ENCODE measurements at regions not wholly inside any gene's neighbourhood (a gene's known extent, or its start where the extent isn't known, plus 50 kb on each side); places are given as distances from the start of the nearest gene placed in this dataset.

DNA sequence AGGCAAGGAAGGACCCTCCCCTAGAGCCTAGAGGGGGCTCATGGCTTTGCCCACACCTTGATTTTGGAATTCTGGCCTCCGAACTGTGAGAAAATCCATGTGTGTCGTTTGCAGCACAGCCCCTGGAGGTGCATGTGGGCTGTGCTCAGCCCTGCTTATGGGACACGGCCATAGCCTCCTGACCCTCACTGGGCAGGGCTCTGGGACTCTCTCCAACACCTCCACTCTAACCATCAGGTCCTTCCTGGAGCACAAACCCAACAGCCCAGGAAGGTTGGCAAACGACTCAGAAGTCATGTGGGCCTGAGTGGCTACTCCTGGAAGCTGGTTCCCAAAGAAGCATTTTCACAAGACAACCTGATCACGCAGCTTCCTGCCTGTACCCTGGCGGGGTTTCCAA is 144.1 kb downstream of the CTTN start:
- Mint-ChIP-seq H3K27me3 (no peaks in the 10 kb centered on the region), H3K36me3 (ENCODE audit: insufficient read depth) (no peaks in the 10 kb centered on the region), H3K9me3 (ENCODE audit: low read depth) (no peaks in the 10 kb centered on the region), H3K4me3 (ENCODE audit: low read depth) (no peak overlapping the region), H3K4me1 (ENCODE audit: low read depth) (no peaks in the 10 kb centered on the region), H3K27ac (no peak overlapping the region)
- DNase-seq (ENCODE audit: low spot score, unreplicated experiment): no peak
- no peak for TF ChIP-seq CTCF (IDR thresholded peaks at IDR 0.05; ENCODE audit: unreplicated experiment)

GRCh38 chr11:70542811-70543210 is 144.5 kb downstream of the CTTN start:
- H3K9me3 Mint-ChIP-seq (ENCODE audit: low read depth): no peaks in the 10 kb centered on the region
- DNase-seq (ENCODE audit: low spot score, unreplicated experiment): no peak
- H3K36me3 Mint-ChIP-seq (ENCODE audit: insufficient read depth): no peaks in the 10 kb centered on the region
- H3K27ac Mint-ChIP-seq: no peak overlapping the region
- H3K4me3 Mint-ChIP-seq (ENCODE audit: low read depth): no peak overlapping the region
- no peaks in the 10 kb centered on the region for H3K4me1 Mint-ChIP-seq (ENCODE audit: low read depth)
- no peak for TF ChIP-seq CTCF (IDR thresholded peaks at IDR 0.05; ENCODE audit: unreplicated experiment)
- H3K27me3 Mint-ChIP-seq: no peaks in the 10 kb centered on the region

- no peak overlapping the region for H3K27ac Mint-ChIP-seq
- H3K4me1 Mint-ChIP-seq (ENCODE audit: low read depth): peaks cover 2% of the 10 kb centered on the region
- no peaks in the 10 kb centered on the region for H3K9me3 Mint-ChIP-seq (ENCODE audit: low read depth)
- no peak for TF ChIP-seq CTCF (IDR thresholded peaks at IDR 0.05; ENCODE audit: unreplicated experiment)
- H3K4me3 Mint-ChIP-seq (ENCODE audit: low read depth): no peak overlapping the region
- no peaks in the 10 kb centered on the region for H3K36me3 Mint-ChIP-seq (ENCODE audit: insufficient read depth)
- no peak for DNase-seq (ENCODE audit: low spot score, unreplicated experiment)
- H3K27me3 Mint-ChIP-seq: no peaks in the 10 kb centered on the region
Observed at GRCh38 chr11:70543611-70544010, 145.3 kb downstream of the CTTN start.

DNA sequence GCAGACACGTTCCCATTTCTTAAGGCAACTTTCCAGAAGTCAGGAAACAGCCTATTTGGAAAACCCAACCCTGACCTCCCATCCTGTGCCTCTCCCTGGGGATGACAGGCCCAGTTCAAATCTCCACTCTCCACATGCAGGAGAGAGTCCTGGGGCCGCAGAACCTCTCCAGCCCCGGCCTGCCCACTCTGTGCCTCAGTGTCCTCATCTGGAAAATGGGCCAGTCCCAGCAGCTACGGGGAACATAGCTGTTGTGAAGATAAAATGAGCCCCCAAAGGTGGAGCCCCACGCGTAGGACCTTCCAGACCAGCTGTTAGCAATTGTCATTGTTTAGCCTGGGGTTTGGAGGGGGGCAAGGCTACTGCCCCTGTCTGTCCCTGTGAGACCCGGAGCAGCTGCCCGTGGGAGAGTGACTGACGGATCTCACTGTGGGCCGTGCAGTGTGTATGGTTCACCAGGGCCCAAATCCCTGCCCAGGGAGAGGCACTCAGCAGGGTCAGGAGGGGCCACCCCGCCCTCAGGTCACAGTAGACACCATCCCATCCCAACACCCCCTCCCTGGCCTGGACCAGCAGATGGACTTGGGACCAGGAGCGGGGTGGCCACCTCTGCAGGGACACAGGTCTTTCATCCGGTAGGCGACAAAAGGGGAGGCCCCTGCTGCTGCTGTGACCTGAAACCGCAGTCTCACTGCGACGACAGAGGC is 145.9 kb downstream of the CTTN start:
- H3K4me1 Mint-ChIP-seq (ENCODE audit: low read depth): peaks cover 2% of the 10 kb centered on the region
- H3K27ac Mint-ChIP-seq: no peak overlapping the region
- no peak for DNase-seq (ENCODE audit: low spot score, unreplicated experiment)
- no peak overlapping the region for H3K4me3 Mint-ChIP-seq (ENCODE audit: low read depth)
- TF ChIP-seq CTCF (IDR thresholded peaks at IDR 0.05; ENCODE audit: unreplicated experiment): no peak
- no peaks in the 10 kb centered on the region for H3K9me3 Mint-ChIP-seq (ENCODE audit: low read depth)
- no peaks in the 10 kb centered on the region for H3K36me3 Mint-ChIP-seq (ENCODE audit: insufficient read depth)
- no peaks in the 10 kb centered on the region for H3K27me3 Mint-ChIP-seq

DNA sequence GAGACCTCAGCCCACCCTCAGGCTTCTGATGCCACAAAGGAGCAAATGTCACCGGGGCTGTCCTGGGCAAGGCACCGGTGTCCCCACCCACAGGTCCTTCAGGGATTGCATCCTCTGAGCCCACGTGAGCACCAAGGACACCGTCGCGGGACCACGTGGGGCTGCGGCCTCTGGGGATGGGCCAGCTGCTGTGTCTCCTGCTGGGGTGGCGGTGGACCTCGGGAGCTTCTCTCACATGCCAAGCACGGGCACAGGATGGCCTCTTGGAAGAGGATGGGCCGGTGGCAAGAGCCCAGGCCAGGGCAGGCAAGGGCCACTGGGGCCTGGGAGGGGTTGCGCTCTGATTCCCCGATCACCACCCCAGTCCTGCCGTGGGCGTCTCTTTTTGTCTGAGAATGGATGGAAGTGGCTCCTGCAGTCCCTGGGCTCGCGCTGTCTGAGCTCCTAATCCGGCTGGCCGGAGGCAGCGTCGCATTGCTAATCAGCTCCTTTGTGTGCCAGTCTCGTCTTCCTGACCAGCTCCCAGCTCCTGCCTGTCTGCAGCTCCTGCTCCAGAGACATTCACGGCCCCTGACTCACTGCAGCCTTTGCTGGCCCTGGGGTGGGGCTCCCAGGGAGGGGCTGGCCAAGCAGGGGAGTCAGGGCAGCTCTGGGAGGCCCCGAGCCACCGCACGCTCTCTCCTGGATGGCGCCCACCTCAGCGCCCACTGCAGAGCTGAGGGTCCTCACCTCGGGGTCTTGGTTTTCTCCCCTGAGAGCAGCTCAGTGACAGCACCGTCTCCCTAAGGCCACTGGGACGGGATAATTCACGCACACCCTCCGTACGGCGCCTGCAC is 146.7 kb downstream of the CTTN start:
- peaks cover 2% of the 10 kb centered on the region for H3K4me1 Mint-ChIP-seq (ENCODE audit: low read depth)
- no peak for DNase-seq (ENCODE audit: low spot score, unreplicated experiment)
- no peak for TF ChIP-seq CTCF (IDR thresholded peaks at IDR 0.05; ENCODE audit: unreplicated experiment)
- H3K9me3 Mint-ChIP-seq (ENCODE audit: low read depth): no peaks in the 10 kb centered on the region
- no peaks in the 10 kb centered on the region for H3K36me3 Mint-ChIP-seq (ENCODE audit: insufficient read depth)
- no peaks in the 10 kb centered on the region for H3K27me3 Mint-ChIP-seq
- H3K4me3 Mint-ChIP-seq (ENCODE audit: low read depth): no peak overlapping the region
- H3K27ac Mint-ChIP-seq: no peak overlapping the region
